ENCODE measurements at regions not wholly inside any gene's neighbourhood (a gene's known extent, or its start where the extent isn't known, plus 50 kb on each side); places are given as distances from the start of the nearest gene placed in this dataset.

- TF ChIP-seq CTCF (IDR thresholded peaks at IDR 0.05) (no peak), POLR2A (IDR thresholded peaks at IDR 0.05) (no peak)
Observed at GRCh38 chr6:4394786-4395185, 259.4 kb upstream of the ECI2 start.

Measured in adrenal gland (tissue), 5 donors.